ENCODE measurements at regions not wholly inside any gene's neighbourhood (a gene's known extent, or its start where the extent isn't known, plus 50 kb on each side); places are given as distances from the start of the nearest gene placed in this dataset.

GRCh38 chr2:41087946-41088345 is 636.1 kb upstream of the SLC8A1 start:
- DNase-seq, result no peak

- DNase-seq, result no peak
Measured at GRCh38 chr2:41101281-41101680, 649.4 kb upstream of the SLC8A1 start.

GRCh38 chr2:41109744-41110143 is 657.9 kb upstream of the SLC8A1 start:
- no peak for DNase-seq

GRCh38 chr2:41111836-41112627 is 660.1 kb upstream of the SLC8A1 start:
- no peak for DNase-seq

- DNase-seq, result no peak
Measured at GRCh38 chr2:41116106-41116797, 664.4 kb upstream of the SLC8A1 start.

- no peak for DNase-seq
Measured at GRCh38 chr2:41119489-41119888, 667.6 kb upstream of the SLC8A1 start.

- DNase-seq, result no peak
Measured at GRCh38 chr2:41123341-41123740, 671.5 kb upstream of the SLC8A1 start.

- no peak for DNase-seq
Measured at GRCh38 chr2:41127351-41127750, 675.5 kb upstream of the SLC8A1 start.

- DNase-seq, result no peak
Measured at GRCh38 chr2:41129988-41130387, 678.1 kb upstream of the SLC8A1 start.

GRCh38 chr2:41137031-41137430 is 685.1 kb upstream of the SLC8A1 start:
- no peak for DNase-seq

GRCh38 chr2:41141146-41141791 is 689.4 kb upstream of the SLC8A1 start:
- no peak for DNase-seq

- no peak for DNase-seq
Measured at GRCh38 chr2:41142478-41142877, 690.6 kb upstream of the SLC8A1 start.

- DNase-seq, result no peak
Measured at GRCh38 chr2:41145066-41145465, 693.2 kb upstream of the SLC8A1 start.

- no peak for DNase-seq
Measured at GRCh38 chr2:41149054-41149453, 697.2 kb upstream of the SLC8A1 start.

GRCh38 chr2:41151746-41152145 is 699.9 kb upstream of the SLC8A1 start:
- DNase-seq, result no peak

- no peak for DNase-seq
Measured at GRCh38 chr2:41152318-41152717, 700.4 kb upstream of the SLC8A1 start.

- no peak for DNase-seq
Measured at GRCh38 chr2:41160439-41160838, 708.5 kb upstream of the SLC8A1 start.

- no peak for DNase-seq
Measured at GRCh38 chr2:41167014-41167413, 715.1 kb upstream of the SLC8A1 start.

GRCh38 chr2:41169744-41170143 is 717.9 kb upstream of the SLC8A1 start:
- DNase-seq, result no peak

GRCh38 chr2:41170589-41170988 is 718.7 kb upstream of the SLC8A1 start:
- DNase-seq, result no peak

GRCh38 chr2:41180387-41180786 is 728.5 kb upstream of the SLC8A1 start:
- no peak for DNase-seq

- DNase-seq, result no peak
Measured at GRCh38 chr2:41182961-41183360, 731.1 kb upstream of the SLC8A1 start.

GRCh38 chr2:41187376-41188122 is 735.7 kb upstream of the SLC8A1 start:
- DNase-seq, result no peak
